B cell (primary cell): ENCODE measurements at regions not wholly inside any gene's neighbourhood (a gene's known extent, or its start where the extent isn't known, plus 50 kb on each side); places are given as distances from the start of the nearest gene placed in this dataset.

Experiments
- CTCF ChIP-seq: fragments of 200-600 bp; IDR thresholded peaks from one replicate; pipeline ENCODE4 v1.8.0; 2022; ENCODE audit warnings: antibody characterized with exemption, mild to moderate bottlenecking
- EZH2 ChIP-seq: IDR thresholded peaks from 2 replicates; pipeline ENCODE4 v1.6.1; 2012; ENCODE audit warnings: borderline replicate concordance, low read depth, mild to moderate bottlenecking, moderate library complexity, low read length; ENCODE audit not compliant: insufficient read depth, poor library complexity, severe bottlenecking

- TF ChIP-seq CTCF, result no peak
- TF ChIP-seq EZH2, result no peak
Observed at GRCh38 chr6:1233924-1234323, 78.0 kb upstream of the FOXQ1 start.
